ENCODE measurements at regions not wholly inside any gene's neighbourhood (a gene's known extent, or its start where the extent isn't known, plus 50 kb on each side); places are given as distances from the start of the nearest gene placed in this dataset.

DNA sequence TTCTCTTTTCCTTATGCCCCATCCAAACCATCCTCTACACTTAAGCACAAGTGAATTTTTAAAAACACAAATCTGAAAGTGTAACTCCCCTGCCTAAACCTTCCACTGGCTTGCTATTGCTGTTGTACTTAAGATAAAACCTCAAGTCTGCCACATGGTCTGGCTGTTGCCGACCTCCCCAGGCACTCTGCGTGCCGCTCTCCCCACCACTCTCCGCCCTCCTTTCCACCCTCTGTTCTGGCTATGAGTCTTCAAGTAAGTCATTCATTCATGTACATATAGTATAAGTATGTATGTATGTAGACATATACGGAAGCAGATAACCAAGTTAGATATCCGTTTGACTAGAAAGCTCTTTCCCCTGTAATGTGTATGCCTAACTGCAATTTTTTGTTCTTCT, 94.7 kb upstream of the ANKRD55 start:
- TF ChIP-seq, protein P1, sequence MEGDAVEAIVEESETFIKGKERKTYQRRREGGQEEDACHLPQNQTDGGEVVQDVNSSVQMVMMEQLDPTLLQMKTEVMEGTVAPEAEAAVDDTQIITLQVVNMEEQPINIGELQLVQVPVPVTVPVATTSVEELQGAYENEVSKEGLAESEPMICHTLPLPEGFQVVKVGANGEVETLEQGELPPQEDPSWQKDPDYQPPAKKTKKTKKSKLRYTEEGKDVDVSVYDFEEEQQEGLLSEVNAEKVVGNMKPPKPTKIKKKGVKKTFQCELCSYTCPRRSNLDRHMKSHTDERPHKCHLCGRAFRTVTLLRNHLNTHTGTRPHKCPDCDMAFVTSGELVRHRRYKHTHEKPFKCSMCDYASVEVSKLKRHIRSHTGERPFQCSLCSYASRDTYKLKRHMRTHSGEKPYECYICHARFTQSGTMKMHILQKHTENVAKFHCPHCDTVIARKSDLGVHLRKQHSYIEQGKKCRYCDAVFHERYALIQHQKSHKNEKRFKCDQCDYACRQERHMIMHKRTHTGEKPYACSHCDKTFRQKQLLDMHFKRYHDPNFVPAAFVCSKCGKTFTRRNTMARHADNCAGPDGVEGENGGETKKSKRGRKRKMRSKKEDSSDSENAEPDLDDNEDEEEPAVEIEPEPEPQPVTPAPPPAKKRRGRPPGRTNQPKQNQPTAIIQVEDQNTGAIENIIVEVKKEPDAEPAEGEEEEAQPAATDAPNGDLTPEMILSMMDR (conservative IDR thresholded peaks at IDR 0.05 in 1 of 2, IDR thresholded peaks at IDR 0.05 in 1 of 2; ENCODE audit: extremely low read depth in 1 of 2, insufficient read depth in 1 of 2, low read depth in 1 of 2, low read length in 2 of 2) = no peak
- TF ChIP-seq EZH2 (IDR thresholded peaks at IDR 0.05; ENCODE audit: borderline replicate concordance, low read length) = no peak

All from mammary epithelial cell (primary cell).